Skeletal muscle tissue (tissue), 3 donors: ENCODE measurements at regions not wholly inside any gene's neighbourhood (a gene's known extent, or its start where the extent isn't known, plus 50 kb on each side); places are given as distances from the start of the nearest gene placed in this dataset.

ENCODE experiments used
- H3K27ac ChIP-seq: one replicate; pipeline ENCODE4 v1.7.0; 2013; ENCODE audit warnings: mild to moderate bottlenecking, low read depth, low read length, inconsistent platforms
- H3K27me3 ChIP-seq, 3 donors: one replicate each; pipeline ENCODE4 v1.7.0; 2013; ENCODE audit warnings: low read length in 3 of 3; ENCODE audit not compliant: control insufficient read depth in 3 of 3, insufficient read depth in 3 of 3
- H3K36me3 ChIP-seq, 3 donors: one replicate each; pipeline ENCODE4 v1.7.0; 2013; ENCODE audit warnings: low read length in 3 of 3; ENCODE audit not compliant: control insufficient read depth in 3 of 3, insufficient read depth in 3 of 3
- H3K4me1 ChIP-seq, 3 donors: one replicate each; pipeline ENCODE4 v1.7.0; 2013; ENCODE audit warnings: low read length in 3 of 3, mild to moderate bottlenecking in 3 of 3; ENCODE audit not compliant: control insufficient read depth in 3 of 3, insufficient read depth in 3 of 3
- H3K4me3 ChIP-seq, 3 donors: one replicate each; pipeline ENCODE4 v1.7.0; 2013; ENCODE audit warnings: low read length in 3 of 3
- H3K9ac ChIP-seq, 3 donors: one replicate each; pipeline ENCODE4 v1.7.0; 2013; ENCODE audit warnings: low read length in 3 of 3, mild to moderate bottlenecking in 3 of 3, moderate library complexity in 2 of 3, low read depth in 1 of 3
- H3K9me3 ChIP-seq, 3 donors: one replicate each; pipeline ENCODE4 v1.7.0; 2013; ENCODE audit warnings: low read length in 3 of 3; ENCODE audit not compliant: control insufficient read depth in 3 of 3
- donor health status: Osteomylitis.

GRCh38 chr6:170206851-170207431 lies 83.9 kb downstream of the DLL1 start:
- Histone ChIP-seq H3K9me3 (no peaks in the 10 kb centered on the region), H3K27ac (no peak overlapping the region), H3K4me3 (no peak overlapping the region), H3K9ac (no peak overlapping the region), H3K36me3 (no peaks in the 10 kb centered on the region), H3K4me1 (no peaks in the 10 kb centered on the region), H3K27me3 (peaks cover 13 to 25% (median 20%) of the 10 kb centered on the region in 3 donors)

DNA sequence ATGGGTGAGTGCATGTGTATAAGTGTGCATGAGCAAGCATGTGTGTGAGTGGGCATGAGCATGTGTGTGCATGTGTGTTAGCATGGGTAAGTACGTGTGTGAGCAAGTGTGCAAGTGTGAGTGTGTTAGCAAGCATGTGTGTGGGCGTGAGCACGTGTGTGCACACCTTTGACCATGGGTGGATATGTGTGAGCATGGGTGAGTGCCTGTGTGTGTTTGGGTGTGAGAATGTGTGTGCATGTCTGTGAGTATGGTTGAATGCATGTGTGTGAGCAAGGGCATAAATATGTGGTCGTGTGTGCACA lies 84.6 kb downstream of the DLL1 start:
- Histone ChIP-seq H3K4me1 (no peaks in the 10 kb centered on the region), H3K9ac (no peak overlapping the region), H3K4me3 (no peak overlapping the region), H3K27ac (no peak overlapping the region), H3K27me3 (peaks cover 13 to 20% (median 19%) of the 10 kb centered on the region in 3 donors), H3K36me3 (no peaks in the 10 kb centered on the region), H3K9me3 (no peaks in the 10 kb centered on the region)

GRCh38 chr6:170205534-170206316 lies 85.2 kb downstream of the DLL1 start:
- H3K4me3 ChIP-seq = no peak overlapping the region
- no peaks in the 10 kb centered on the region for H3K36me3 ChIP-seq
- H3K27ac ChIP-seq = no peak overlapping the region
- no peak overlapping the region for H3K9ac ChIP-seq
- peaks cover 11 to 18% (median 15%) of the 10 kb centered on the region in 3 donors for H3K27me3 ChIP-seq
- no peaks in the 10 kb centered on the region for H3K4me1 ChIP-seq
- no peaks in the 10 kb centered on the region for H3K9me3 ChIP-seq

- Histone ChIP-seq H3K9ac (no peak overlapping the region), H3K4me3 (no peak overlapping the region), H3K27me3 (peaks cover 5 to 15% (median 9%) of the 10 kb centered on the region in 3 donors), H3K4me1 (peaks cover 0 to 5% (median 0%) of the 10 kb centered on the region in 3 donors), H3K36me3 (no peaks in the 10 kb centered on the region), H3K9me3 (no peaks in the 10 kb centered on the region), H3K27ac (no peak overlapping the region)
These were observed 85.8 kb downstream of the DLL1 start for GRCh38 chr6:170205126-170205525.

DNA sequence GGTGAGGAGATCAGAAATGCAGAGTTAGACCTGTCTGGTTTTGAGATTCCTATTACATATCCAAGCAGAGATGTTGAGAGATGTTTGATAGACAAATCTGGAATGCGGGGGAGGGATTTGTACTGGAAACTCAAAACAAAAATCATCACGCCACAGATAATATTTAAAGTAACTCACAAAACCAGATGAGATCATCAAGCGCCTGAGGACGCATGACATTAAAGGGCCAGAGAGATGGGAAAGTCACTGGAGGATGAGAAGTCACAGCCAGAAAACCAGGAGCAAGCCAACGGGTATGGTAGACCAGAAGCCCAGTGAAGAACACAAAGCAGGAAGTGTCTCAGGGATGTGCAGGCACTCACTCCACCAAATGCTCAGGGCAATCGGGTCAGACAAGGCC lies 87.7 kb downstream of the DLL1 start:
- Histone ChIP-seq H3K36me3 (no peaks in the 10 kb centered on the region), H3K4me1 (peaks cover 0 to 5% (median 0%) of the 10 kb centered on the region in 3 donors), H3K4me3 (no peak overlapping the region), H3K9me3 (no peaks in the 10 kb centered on the region), H3K27me3 (peaks cover 0 to 2% (median 0%) of the 10 kb centered on the region in 3 donors), H3K27ac (no peak overlapping the region), H3K9ac (no peak overlapping the region)

GRCh38 chr6:170202416-170203135 lies 88.3 kb downstream of the DLL1 start:
- H3K27ac ChIP-seq = no peak overlapping the region
- peaks cover 0 to 5% (median 0%) of the 10 kb centered on the region in 3 donors for H3K4me1 ChIP-seq
- no peak overlapping the region for H3K9ac ChIP-seq
- no peaks in the 10 kb centered on the region for H3K36me3 ChIP-seq
- no peaks in the 10 kb centered on the region for H3K27me3 ChIP-seq
- no peak overlapping the region for H3K4me3 ChIP-seq
- no peaks in the 10 kb centered on the region for H3K9me3 ChIP-seq

DNA sequence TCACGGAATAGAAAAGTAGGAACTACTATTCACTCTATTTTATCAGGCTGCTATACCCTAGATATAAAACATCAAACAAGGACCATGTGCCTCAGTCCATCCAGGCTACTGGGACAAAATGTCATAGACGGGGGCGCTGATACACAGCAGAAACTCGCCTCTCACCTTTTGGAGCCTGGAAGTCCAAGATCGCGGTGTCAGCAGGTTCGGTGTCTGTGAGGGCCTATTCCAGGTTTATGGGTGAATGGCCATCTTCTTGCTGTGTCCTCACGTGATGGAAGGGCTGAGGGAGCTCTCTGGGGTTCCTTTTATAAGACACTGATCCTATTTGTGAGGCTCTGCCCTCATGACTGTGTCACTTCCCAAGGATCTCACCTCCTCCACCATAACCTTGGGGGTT lies 89.5 kb downstream of the DLL1 start:
- no peaks in the 10 kb centered on the region for H3K27me3 ChIP-seq
- no peak overlapping the region for H3K27ac ChIP-seq
- no peak overlapping the region for H3K4me3 ChIP-seq
- no peak overlapping the region for H3K9ac ChIP-seq
- H3K9me3 ChIP-seq = no peaks in the 10 kb centered on the region
- H3K36me3 ChIP-seq = no peaks in the 10 kb centered on the region
- peaks cover 0 to 5% (median 0%) of the 10 kb centered on the region in 3 donors for H3K4me1 ChIP-seq

DNA sequence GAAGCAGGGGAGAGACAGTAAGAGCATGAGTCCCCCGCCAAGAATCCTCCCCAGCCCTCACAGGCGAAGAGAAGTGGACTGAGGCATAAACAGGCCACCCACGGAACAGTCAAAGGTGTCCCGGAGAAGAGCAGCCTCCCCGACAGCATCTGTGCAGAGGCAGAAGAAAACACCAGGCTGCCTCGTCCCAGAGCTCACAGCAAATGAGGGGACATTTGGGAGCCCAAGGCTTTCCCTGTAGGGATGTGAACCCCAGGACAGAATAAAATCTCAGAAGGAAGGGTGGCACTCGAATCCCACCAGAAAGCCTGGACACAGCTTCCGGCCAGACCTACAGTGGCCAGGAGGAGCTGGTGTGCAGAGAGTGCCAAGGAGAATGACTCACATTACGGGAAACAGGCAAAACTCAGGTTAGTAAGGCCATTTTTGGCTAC lies 90.4 kb downstream of the DLL1 start:
- Histone ChIP-seq H3K9ac (peak overlapping the region in 1 of 3 donors; percentile 5), H3K36me3 (no peaks in the 10 kb centered on the region), H3K9me3 (peaks cover 0 to 6% (median 0%) of the 10 kb centered on the region in 3 donors), H3K4me1 (peaks cover 0 to 5% (median 0%) of the 10 kb centered on the region in 3 donors), H3K4me3 (no peak overlapping the region), H3K27ac (no peak overlapping the region), H3K27me3 (no peaks in the 10 kb centered on the region)

DNA sequence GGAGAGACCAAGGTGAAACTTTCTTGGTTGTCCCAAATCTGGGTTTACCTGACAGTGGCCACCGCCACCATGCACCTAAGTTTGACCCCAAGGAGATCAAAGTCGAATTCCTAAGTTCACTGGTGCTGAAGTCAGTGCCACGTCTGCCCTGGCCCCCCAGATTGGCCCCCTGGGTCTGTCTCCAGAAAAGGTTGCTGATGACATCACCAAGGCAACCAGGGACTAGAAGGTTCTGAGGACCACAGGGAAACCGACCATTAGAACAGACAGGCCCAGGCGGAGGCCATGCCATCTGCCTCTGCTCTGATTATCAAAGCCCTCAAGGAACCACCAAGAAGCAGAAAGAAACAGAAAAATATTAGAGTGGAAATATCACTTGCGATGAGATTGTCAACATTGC lies 91.2 kb downstream of the DLL1 start:
- no peak overlapping the region for H3K27ac ChIP-seq
- no peaks in the 10 kb centered on the region for H3K36me3 ChIP-seq
- H3K4me1 ChIP-seq = peaks cover 0 to 5% (median 0%) of the 10 kb centered on the region in 3 donors
- no peaks in the 10 kb centered on the region for H3K27me3 ChIP-seq
- no peak overlapping the region for H3K9ac ChIP-seq
- peaks cover 0 to 12% (median 0%) of the 10 kb centered on the region in 3 donors for H3K9me3 ChIP-seq
- no peak overlapping the region for H3K4me3 ChIP-seq

DNA sequence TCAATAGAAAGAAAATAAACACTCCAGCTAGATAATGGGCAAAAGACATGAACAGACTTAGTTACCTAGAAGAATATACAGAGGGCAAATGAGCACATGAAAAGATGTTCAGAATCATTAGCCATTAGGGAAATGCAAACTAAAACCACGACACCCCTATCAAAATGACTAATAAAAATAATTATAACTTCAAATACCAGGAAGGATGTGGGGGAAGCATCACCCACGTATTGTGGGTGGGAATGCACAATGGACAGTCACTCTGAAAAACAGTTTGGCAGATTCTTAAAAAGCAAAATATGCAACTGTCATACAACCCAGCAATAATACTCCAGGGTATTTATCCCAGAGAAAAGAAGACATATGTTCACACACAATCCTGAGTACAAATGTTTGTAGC lies 92.6 kb downstream of the DLL1 start:
- H3K4me3 ChIP-seq = no peak overlapping the region
- H3K36me3 ChIP-seq = no peaks in the 10 kb centered on the region
- H3K4me1 ChIP-seq = peaks cover 0 to 5% (median 0%) of the 10 kb centered on the region in 3 donors
- no peaks in the 10 kb centered on the region for H3K27me3 ChIP-seq
- no peak overlapping the region for H3K27ac ChIP-seq
- H3K9ac ChIP-seq = no peak overlapping the region
- peaks cover 0 to 12% (median 2%) of the 10 kb centered on the region in 3 donors for H3K9me3 ChIP-seq
